HG03354 (cell line): ENCODE measurements at regions not wholly inside any gene's neighbourhood (a gene's known extent, or its start where the extent isn't known, plus 50 kb on each side); places are given as distances from the start of the nearest gene placed in this dataset.
"Not testable (repeated sequence)": the region's sequence is repeated elsewhere in the genome, so short reads cannot be mapped to it uniquely, and the experiment has no call there.

Experiments
- ATAC-seq: cut with Tn5 transposase; IDR thresholded peaks from one replicate; pipeline ENCODE4 v1.9.1; 2021; ENCODE audit warnings: mild to moderate bottlenecking; ENCODE audit not compliant: unreplicated experiment, poor library complexity, severe bottlenecking

DNA sequence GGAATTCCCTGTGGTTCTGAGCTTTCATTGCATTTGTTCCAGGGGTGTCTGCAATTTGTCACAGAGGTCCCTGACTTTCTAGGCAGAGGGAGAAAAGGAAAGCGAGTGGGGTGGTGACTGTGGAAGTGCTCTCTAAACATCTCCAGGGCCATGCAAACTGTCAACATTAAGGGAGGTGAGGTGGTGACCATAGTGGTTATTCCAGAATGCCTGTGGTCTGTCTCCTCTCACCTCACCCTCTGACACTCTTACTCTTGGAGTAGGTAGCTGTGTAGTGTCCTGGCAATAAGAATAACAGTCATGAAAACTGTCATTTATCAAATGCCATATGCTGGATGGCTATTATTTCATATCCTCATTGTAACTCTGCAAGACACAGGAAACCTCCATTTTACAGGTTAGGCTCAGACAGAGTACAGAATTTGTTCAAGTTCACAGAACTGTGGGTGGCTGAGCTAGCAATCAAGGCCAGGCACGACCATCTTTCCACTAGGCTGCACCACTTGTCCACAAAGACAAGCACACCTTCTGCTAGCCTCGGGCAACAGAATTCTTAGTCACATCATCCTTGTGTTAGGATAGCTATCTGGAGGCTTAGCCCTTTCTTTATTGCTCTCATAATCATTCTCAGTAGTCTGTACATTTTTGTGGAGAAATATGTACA, 179.4 kb downstream of the CD47 start:
- ATAC-seq, result no peak

GRCh38 chr3:107910713-107911259, 180.0 kb downstream of the CD47 start:
- ATAC-seq, result peak; percentile 98

DNA sequence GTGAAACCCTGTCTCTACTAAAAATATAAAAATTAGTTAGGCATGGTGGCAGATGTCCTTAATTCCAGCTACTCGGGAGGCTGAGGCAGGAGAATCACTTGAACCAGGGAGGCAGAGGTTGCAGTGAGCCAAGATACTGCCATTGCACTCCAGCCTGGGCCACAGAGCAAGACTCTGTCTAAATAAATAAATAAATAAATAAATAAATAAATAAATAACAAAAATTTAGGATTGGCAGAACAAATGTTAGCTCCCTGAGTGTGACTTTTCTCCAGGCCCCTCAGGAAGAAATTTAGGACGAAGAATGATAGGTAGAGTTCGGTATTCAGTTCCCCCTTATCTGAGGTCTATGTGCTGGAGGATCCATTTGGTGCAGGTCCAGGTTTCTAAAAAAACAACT, 181.2 kb downstream of the CD47 start:
- ATAC-seq, result not testable (repeated sequence)

DNA sequence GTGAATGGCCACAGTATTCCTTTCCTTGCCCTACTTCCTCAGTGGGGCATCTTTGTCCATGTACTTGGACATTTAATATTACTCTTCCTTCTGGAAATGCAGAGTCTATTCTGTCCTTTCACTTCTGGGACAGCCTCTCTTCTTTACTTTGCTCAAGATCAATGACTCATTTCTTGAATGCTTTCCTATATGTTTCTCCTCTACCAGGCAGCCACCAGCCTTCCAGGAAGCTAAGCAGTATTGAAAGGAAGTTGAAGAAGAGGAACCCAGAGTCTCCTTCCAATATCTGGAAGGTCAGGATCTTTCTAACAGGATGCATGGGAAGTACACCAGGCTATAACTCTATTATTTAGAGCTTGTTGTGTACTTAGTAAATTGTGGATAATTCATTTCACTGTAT, 182.8 kb downstream of the CD47 start:
- no peak for ATAC-seq

DNA sequence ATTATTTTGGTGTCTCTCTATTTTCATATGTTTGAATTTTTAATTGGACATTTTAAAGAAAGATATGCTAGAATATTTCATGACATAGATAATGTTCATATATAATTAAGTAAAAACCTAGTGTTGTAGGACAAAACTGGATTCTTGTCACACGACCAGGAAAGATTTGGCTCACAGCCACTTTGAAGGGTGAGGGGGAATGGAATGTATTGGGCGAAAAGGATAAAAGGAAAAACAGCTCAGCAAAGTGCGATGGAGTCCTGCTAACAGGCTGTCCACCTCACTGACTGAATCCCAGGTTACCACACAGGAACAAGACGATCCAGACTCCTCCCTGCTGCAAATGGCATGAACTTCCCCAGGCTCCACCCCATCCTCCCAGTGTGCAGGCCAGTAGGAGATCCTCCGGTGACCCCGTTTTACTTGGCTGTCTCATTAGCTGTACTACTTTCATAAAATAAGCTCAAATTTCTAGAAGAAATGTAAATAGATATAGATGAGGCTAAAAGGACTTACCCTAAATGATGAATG, 186.2 kb downstream of the CD47 start:
- no peak for ATAC-seq

DNA sequence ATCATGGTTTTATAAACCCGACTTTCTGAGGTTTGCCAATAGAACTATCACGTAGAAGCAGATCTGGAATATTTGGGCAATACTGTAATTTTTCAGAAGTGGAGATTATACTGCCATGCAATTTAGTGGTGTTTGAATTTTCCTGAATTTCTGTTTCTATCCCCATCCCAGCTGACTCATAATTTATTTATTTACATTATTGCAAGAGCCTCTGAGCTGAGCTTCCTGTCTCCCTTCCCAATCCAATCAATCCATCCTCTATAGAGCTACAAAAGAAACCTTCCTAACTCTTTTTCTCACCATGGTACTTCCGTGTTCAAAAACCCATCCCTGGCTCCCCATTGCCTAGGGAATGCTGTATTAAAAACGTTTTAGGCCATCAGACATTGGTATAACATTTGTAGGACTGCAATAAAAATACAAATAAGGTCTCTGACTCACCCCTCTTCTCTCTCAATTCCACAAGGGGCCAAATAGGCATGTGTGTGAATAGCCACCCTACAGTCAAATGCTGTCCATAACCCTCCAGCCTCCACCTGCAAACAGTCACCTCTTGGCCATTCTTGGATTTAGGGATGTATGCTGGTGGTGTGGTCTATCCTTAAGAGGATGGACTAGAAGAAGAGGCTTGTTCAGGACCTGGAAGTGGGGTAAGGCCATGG, 190.7 kb downstream of the CD47 start:
- no peak for ATAC-seq

GRCh38 chr3:107897471-107898061, 193.3 kb downstream of the CD47 start:
- ATAC-seq, result no peak

GRCh38 chr3:107894998-107895397, 195.8 kb downstream of the CD47 start:
- no peak for ATAC-seq

DNA sequence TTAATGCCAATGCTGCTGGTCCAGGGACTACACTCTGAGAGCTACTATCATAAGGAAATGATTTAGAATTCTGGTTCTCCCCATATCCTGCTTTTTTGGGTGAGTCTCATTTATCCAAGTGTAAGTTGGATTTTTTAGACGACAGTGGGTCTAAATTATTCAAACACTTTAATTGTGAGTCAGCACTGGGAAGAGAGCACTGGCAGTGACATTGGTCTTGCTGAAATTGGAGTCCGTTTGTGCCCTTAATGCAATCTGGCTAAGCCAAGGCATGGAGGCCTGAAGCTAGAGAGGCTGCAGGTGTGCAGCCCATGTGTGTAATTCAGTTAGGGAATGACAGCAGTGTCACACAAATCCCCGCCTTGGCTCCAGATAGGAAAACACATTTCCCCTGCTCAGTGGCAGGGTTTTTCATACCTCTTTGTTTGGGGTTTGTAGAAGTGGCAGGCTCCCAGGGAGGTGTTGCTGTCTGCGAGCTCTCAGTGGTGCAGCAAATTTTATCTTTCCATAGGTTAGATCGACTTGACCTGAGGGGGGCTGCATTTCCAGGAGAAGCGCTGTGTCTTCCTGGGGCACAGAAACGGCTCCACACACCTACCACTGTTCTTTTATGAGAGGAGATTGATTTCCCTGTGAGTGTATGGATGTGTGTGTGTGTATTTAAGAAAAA, 197.7 kb downstream of the CD47 start:
- no peak for ATAC-seq

DNA sequence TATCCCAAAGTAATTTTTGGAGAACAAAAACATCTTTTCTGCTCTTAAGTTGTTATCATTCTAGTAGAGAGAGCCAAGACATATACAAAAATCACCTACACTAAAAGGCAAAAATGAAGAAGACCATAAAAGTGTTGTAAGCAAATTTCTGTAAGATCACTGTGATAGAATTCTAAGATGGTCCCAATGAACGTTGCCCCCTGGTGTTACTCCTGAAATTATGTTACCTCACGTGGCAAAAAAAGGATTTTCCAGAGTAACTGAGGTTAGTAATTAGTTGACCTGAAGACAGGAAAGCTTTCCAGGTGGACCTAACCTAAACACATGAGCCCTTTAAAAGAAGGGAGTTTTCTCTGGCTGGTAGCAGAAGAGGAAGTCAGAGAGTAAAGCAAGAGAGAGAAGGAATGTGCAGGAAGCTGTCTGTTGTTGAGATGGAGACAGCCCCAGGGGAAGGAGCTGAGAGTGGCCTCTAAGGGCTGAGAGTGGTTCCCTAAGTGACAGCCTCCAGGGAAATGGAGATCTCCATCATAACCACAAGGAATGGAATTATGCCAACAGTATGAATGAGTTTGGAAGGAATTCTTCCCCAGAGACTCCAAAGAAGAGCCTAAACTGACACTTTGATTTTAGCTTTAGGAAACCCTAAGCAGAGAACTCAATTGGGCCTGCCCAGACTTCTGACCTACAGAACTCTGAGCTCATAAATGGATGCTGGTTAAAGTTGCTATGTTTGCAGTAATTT, 205.9 kb downstream of the CD47 start:
- ATAC-seq, result no peak

DNA sequence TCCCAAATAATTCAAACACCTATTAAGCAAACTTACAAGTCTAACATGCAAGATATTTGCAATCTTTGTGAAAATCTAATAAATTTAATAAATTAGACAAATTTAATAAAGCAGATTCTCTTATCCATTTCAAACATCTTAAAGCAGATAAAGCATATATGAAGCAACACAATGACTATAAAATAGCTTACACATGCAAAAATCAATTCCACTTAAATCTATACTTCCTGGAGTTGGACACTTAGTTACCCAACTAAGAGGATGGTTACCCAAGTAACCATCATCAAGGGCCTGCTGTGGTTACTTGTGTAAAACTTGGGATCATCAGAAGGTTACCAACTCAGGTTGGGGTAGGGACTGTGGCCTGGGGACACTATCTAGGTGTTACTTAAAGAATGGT, 206.8 kb downstream of the CD47 start:
- ATAC-seq, result no peak

DNA sequence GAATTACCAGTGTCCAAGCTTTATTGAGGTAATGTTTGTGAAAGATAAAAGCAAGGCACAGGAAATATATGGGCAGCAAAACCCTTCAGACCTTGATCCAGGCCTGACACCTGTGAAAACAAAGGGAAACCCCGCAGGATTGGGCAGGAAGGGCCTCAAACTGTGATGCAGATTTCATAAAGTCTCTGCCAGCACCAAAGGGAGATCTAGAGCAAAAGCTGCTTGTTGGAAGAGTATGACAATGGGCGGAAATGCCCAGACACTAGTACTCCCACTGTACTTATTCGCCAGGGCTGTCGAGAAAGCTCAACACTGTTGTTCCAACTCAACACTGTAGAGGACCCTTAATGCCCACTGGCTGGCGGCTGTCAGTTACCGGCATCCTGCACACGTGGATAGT, 207.9 kb downstream of the CD47 start:
- ATAC-seq, result no peak

GRCh38 chr3:107882261-107882660, 208.6 kb downstream of the CD47 start:
- ATAC-seq, result no peak

DNA sequence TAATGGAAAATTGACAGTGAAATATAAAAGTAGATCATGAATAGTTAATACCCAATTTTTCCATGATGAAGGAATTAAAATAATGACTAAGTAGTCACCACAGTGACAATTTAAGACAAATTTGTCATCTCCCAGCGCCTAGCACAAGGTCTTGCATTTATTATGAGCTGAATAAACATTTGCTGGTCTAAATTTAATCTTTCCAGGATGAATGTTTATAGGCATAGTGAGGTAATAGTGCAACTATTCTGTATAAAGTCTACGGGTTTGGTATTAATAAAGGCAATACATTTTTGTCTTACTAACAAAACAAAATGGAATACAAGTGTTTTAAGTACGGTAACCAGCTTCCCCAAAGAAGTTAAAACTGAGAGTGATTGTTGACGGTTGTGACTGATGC, 209.3 kb downstream of the CD47 start:
- ATAC-seq, result no peak

- ATAC-seq, result no peak
Observed at GRCh38 chr3:107880702-107881101, 210.1 kb downstream of the CD47 start.

- no peak for ATAC-seq
Observed at GRCh38 chr3:107877936-107878335, 212.9 kb downstream of the CD47 start.

GRCh38 chr3:107870943-107871638, 219.7 kb downstream of the CD47 start:
- peak; percentile 66 for ATAC-seq

GRCh38 chr3:107870096-107870495, 220.7 kb downstream of the CD47 start:
- ATAC-seq, result no peak

DNA sequence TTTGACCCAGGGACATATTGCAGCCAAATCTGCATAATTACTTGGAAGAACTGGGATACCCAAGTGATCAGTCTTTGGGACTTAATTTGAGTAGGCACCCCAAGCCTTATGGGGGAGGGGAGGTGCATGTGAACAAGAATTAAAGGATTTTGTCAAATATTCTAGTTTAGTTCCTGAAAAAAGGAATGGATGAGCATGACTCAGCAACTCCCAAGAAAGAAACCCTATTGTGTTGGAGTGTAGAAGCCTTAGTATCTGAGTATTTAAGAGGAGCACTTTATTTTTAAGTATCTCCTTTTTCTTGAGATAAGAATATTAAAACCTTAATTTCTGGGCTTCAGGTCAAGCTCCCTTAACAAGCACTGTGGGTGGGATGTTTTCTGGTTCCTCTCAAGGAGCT, 222.4 kb downstream of the CD47 start:
- ATAC-seq, result no peak
